H1 (cell line): ENCODE measurements at regions not wholly inside any gene's neighbourhood (a gene's known extent, or its start where the extent isn't known, plus 50 kb on each side); places are given as distances from the start of the nearest gene placed in this dataset.

Source experiments
- ATF2 ChIP-seq: IDR thresholded peaks from 2 replicates; pipeline ENCODE4 v1.6.1; 2012; ENCODE audit warnings: low read length, inconsistent platforms
- CTCF ChIP-seq, 3 experiments: IDR thresholded peaks; 1 replicate in 2 of 3; 2 replicates in 1 of 3; pipeline versions ENCODE4 v1.5.1 to v1.6.1; 2011; ENCODE audit warnings: low read length in 3 of 3, mild to moderate bottlenecking in 3 of 3, inconsistent platforms in 2 of 3, low read depth in 1 of 3, moderate library complexity in 1 of 3; ENCODE audit not compliant: insufficient read depth in 1 of 3; ENCODE audit errors: control extremely low read depth in 1 of 3
- JUND ChIP-seq: IDR thresholded peaks from 2 replicates; pipeline ENCODE4 v1.6.1; 2011; ENCODE audit warnings: mild to moderate bottlenecking, improper control_type of control experiment, low read length
- KDM5A ChIP-seq: fragments of 200-600 bp; IDR thresholded peaks from 2 replicates; pipeline ENCODE4 v1.7.1; 2012; ENCODE audit warnings: mild to moderate bottlenecking, low read length, inconsistent platforms, mixed read lengths
- POLR2A ChIP-seq, 2 experiments: IDR thresholded peaks; 1 replicate in 1 of 2; 2 replicates in 1 of 2; pipeline ENCODE4 v1.6.1; 2011; ENCODE audit warnings: low read depth in 2 of 2, low read length in 2 of 2, mild to moderate bottlenecking in 2 of 2; ENCODE audit errors: control extremely low read depth in 1 of 2
- POLR2AphosphoS5 ChIP-seq: IDR thresholded peaks from 2 replicates; pipeline ENCODE4 v1.6.1; 2011; ENCODE audit warnings: low read depth, low read length
- RAD21 ChIP-seq, 2 experiments: IDR thresholded peaks in 1 of 2; conservative IDR thresholded peaks in 1 of 2; 2 replicates each; pipeline ENCODE4 v1.6.1; 2011; ENCODE audit warnings: low read depth in 2 of 2, low read length in 2 of 2, improper control_type of control experiment in 1 of 2, inconsistent platforms in 1 of 2, mild to moderate bottlenecking in 1 of 2, moderate library complexity in 1 of 2
- TCF12 ChIP-seq: IDR thresholded peaks from 2 replicates; pipeline ENCODE4 v1.6.1; 2011; ENCODE audit warnings: low read depth, mild to moderate bottlenecking, low read length

- TF ChIP-seq CTCF (IDR thresholded peaks at IDR 0.05; ENCODE audit: control extremely low read depth in 1 of 3, insufficient read depth in 1 of 3, low read depth in 1 of 3, low read length in 3 of 3) (no peak), ATF2 (no peak), POLR2AphosphoS5 (no peak), JUND (no peak), RAD21 (IDR thresholded peaks at IDR 0.05 in 1 of 2, conservative IDR thresholded peaks at IDR 0.05 in 1 of 2; ENCODE audit: low read depth in 2 of 2, low read length in 2 of 2) (no peak), KDM5A (no peak), POLR2A (IDR thresholded peaks at IDR 0.05; ENCODE audit: control extremely low read depth in 1 of 2, low read depth in 2 of 2, low read length in 2 of 2) (no peak), TCF12 (no peak)
Measured at GRCh38 chr21:19328954-19329353, 925.4 kb upstream of the TMPRSS15 start.
